Vagina (tissue), 2 donors: ENCODE measurements at regions not wholly inside any gene's neighbourhood (a gene's known extent, or its start where the extent isn't known, plus 50 kb on each side); places are given as distances from the start of the nearest gene placed in this dataset.

Experiments used
- CTCF ChIP-seq, 3 experiments: fragments of 450-650 bp in 2 of 3; fragments of 200-600 bp in 1 of 3; sonication (generic) in 1 of 3; IDR thresholded peaks; one replicate each; pipeline ENCODE4 v1.5.1; 2017 to 2019; ENCODE audit warnings: antibody characterized with exemption in 3 of 3, mild to moderate bottlenecking in 2 of 3, moderate library complexity in 2 of 3
- POLR2A ChIP-seq, 2 donors: fragments of 450-650 bp; IDR thresholded peaks; one replicate each; pipeline ENCODE4 v1.6.1; 2017; ENCODE audit warnings: antibody characterized with exemption in 2 of 2, mild to moderate bottlenecking in 2 of 2, moderate library complexity in 2 of 2
- POLR2AphosphoS5 ChIP-seq, 2 donors: sonication (generic); formaldehyde crosslinking; IDR thresholded peaks; one replicate each; pipeline ENCODE4 v1.9.0; 2017; ENCODE audit warnings: antibody characterized with exemption in 2 of 2, mild to moderate bottlenecking in 2 of 2, low read depth in 1 of 2; ENCODE audit not compliant: insufficient read depth in 1 of 2

- TF ChIP-seq POLR2A (IDR thresholded peaks at IDR 0.05) (no peak), CTCF (IDR thresholded peaks at IDR 0.05) (no peak), POLR2AphosphoS5 (IDR thresholded peaks at IDR 0.05; ENCODE audit: insufficient read depth in 1 of 2, low read depth in 1 of 2) (no peak)
Observed at GRCh38 chr20:52259295-52259694, 67.7 kb upstream of the ZFP64 start.
